ENCODE measurements at regions not wholly inside any gene's neighbourhood (a gene's known extent, or its start where the extent isn't known, plus 50 kb on each side); places are given as distances from the start of the nearest gene placed in this dataset.
A peak's percentile ranks its signal among the peaks of the same experiment; 100 is the strongest.
"Not testable (repeated sequence)": the region's sequence is repeated elsewhere in the genome, so short reads cannot be mapped to it uniquely, and the experiment has no call there.

DNA sequence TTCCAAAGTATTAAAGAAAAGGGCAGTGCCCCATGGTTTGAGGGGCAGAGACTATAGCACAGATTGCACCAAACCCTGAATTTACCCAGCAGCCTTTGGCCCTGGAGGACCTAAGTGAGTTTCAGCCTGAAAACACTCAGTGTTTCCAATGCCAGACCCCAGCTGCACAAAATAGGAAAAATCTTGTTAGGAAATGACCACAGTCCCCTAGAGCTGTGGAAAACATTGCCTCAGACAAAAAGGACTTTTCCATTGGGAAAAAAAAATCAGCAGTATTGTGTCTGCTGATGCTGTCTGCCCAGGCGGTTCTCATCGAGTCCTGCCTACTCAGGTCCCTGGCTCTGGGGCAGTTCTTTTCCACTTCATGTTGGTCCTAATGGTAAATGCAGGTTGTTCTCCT is 121.7 kb upstream of the DLG1 start:
- no peaks in the 10 kb centered on the region for H3K9me3 ChIP-seq (ENCODE audit: low read depth)
- TF ChIP-seq CTCF (IDR thresholded peaks at IDR 0.05), result no peak
- TF ChIP-seq EZH2phosphoT487 (IDR thresholded peaks at IDR 0.05), result no peak
- no peak for TF ChIP-seq EZH2 (IDR thresholded peaks at IDR 0.05)
- no peak for DNase-seq (ENCODE audit: low spot score)
- H3K27ac ChIP-seq, result no peak overlapping the region
- H3F3A ChIP-seq (ENCODE audit: low read depth), result peaks cover 17% of the 10 kb centered on the region
- H3K4me1 ChIP-seq, result peaks cover 29% of the 10 kb centered on the region
- no peaks in the 10 kb centered on the region for H3K9me3 Mint-ChIP-seq
- no peak overlapping the region for H3K4me3 ChIP-seq
- H3K4me3 Mint-ChIP-seq, result no peak overlapping the region
- peaks cover 11% of the 10 kb centered on the region for H3K4me1 Mint-ChIP-seq
- H3K27ac Mint-ChIP-seq, result no peak overlapping the region
- H4K20me1 ChIP-seq (ENCODE audit: low read depth), result no peaks in the 10 kb centered on the region
- H2AFZ ChIP-seq (replicated peaks), result no peak overlapping the region
- H3K4me2 ChIP-seq, result no peak overlapping the region
- H3K27me3 ChIP-seq, result no peaks in the 10 kb centered on the region
- no peak overlapping the region for H3K9ac ChIP-seq
- H3K79me2 ChIP-seq (ENCODE audit: low read depth), result no peaks in the 10 kb centered on the region
- H3K36me3 ChIP-seq, result no peaks in the 10 kb centered on the region
- peaks cover 6% of the 10 kb centered on the region for H3K27me3 Mint-ChIP-seq (ENCODE audit: insufficient read depth, low read depth)
- H3K36me3 Mint-ChIP-seq, result no peaks in the 10 kb centered on the region

DNA sequence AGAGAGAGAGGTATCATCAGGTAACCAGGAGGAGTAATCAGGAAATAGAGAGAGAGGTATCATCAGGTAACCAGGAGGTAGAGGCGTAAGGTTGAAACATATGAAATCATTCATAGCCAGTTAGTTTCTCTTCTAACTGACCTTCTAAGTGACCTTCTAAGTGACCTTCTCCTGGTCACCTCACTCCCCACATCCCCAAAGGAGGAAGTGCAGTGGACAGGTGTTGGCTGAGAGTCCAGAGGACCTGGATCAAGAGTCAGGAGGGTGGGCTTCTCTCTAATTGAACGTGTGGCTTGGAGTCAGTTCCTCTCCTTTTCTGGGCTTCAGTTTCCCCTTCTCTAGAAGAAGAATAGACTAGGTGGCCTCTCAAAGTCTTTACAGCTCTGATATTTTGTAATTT is 121.3 kb upstream of the DLG1 start:
- no peak overlapping the region for H3K27ac Mint-ChIP-seq
- Histone ChIP-seq H3K27me3 (no peaks in the 10 kb centered on the region), H3K9ac (no peak overlapping the region), H4K20me1 (ENCODE audit: low read depth) (no peaks in the 10 kb centered on the region), H3K36me3 (no peaks in the 10 kb centered on the region), H3K4me1 (peaks cover 25% of the 10 kb centered on the region), H2AFZ (replicated peaks) (no peak overlapping the region), H3K79me2 (ENCODE audit: low read depth) (no peaks in the 10 kb centered on the region), H3K27ac (no peak overlapping the region), H3K4me3 (no peak overlapping the region), H3K4me2 (no peak overlapping the region), H3K9me3 (ENCODE audit: low read depth) (no peaks in the 10 kb centered on the region), H3F3A (ENCODE audit: low read depth) (peaks cover 17% of the 10 kb centered on the region)
- TF ChIP-seq EZH2phosphoT487 (IDR thresholded peaks at IDR 0.05) (no peak), CTCF (IDR thresholded peaks at IDR 0.05) (no peak)
- H3K36me3 Mint-ChIP-seq, result no peaks in the 10 kb centered on the region
- no peak for DNase-seq (ENCODE audit: low spot score)
- no peaks in the 10 kb centered on the region for H3K9me3 Mint-ChIP-seq
- peaks cover 6% of the 10 kb centered on the region for H3K27me3 Mint-ChIP-seq (ENCODE audit: insufficient read depth, low read depth)
- H3K4me1 Mint-ChIP-seq, result peaks cover 6% of the 10 kb centered on the region
- H3K4me3 Mint-ChIP-seq, result no peak overlapping the region

GRCh38 chr3:197417911-197418618 is 119.7 kb upstream of the DLG1 start:
- Mint-ChIP-seq H3K4me3 (no peak overlapping the region), H3K36me3 (no peaks in the 10 kb centered on the region), H3K4me1 (peaks cover 4% of the 10 kb centered on the region), H3K27me3 (ENCODE audit: insufficient read depth, low read depth) (peaks cover 1% of the 10 kb centered on the region), H3K9me3 (peaks cover 2% of the 10 kb centered on the region), H3K27ac (no peak overlapping the region)
- no peaks in the 10 kb centered on the region for H4K20me1 ChIP-seq (ENCODE audit: low read depth)
- no peak overlapping the region for H3K9ac ChIP-seq
- H3K79me2 ChIP-seq (ENCODE audit: low read depth), result no peaks in the 10 kb centered on the region
- H3K36me3 ChIP-seq, result no peaks in the 10 kb centered on the region
- DNase-seq (ENCODE audit: low spot score), result peak; percentile 60
- H3K27me3 ChIP-seq, result no peaks in the 10 kb centered on the region
- no peak overlapping the region for H3K4me3 ChIP-seq
- no peaks in the 10 kb centered on the region for H3K9me3 ChIP-seq (ENCODE audit: low read depth)
- peaks cover 17% of the 10 kb centered on the region for H3F3A ChIP-seq (ENCODE audit: low read depth)
- peak overlapping the region; percentile 72 for H2AFZ ChIP-seq (replicated peaks)
- H3K27ac ChIP-seq, result no peak overlapping the region
- H3K4me2 ChIP-seq, result peak overlapping the region; percentile 59
- peaks cover 20% of the 10 kb centered on the region for H3K4me1 ChIP-seq
- TF ChIP-seq EZH2phosphoT487 (IDR thresholded peaks at IDR 0.05) (no peak), EZH2 (IDR thresholded peaks at IDR 0.05) (no peak)

DNA sequence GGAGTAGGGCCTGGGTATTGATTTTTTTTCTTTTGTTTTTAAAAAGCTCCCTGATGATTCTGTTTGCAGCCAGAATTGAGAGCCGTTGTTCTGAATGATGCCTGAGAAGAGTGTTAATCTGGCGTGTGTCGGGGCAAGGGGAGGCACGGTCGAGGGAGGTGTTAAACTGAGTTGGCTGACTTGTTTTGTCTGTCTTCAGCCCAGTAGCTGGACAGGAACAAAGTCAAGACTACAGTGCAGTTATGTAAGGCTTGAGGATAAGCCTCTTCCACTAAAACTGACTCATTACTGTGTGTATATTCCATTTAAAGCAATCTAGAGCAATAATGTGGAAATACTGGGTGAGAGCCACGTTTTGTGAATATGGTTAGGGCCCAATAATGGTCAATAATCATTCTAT is 119.0 kb upstream of the DLG1 start:
- Histone ChIP-seq H2AFZ (replicated peaks) (no peak overlapping the region), H3K4me1 (peaks cover 20% of the 10 kb centered on the region)

GRCh38 chr3:197411899-197412298 is 113.5 kb upstream of the DLG1 start:
- Histone ChIP-seq H3K4me1 (peaks cover 21% of the 10 kb centered on the region), H3F3A (ENCODE audit: low read depth) (peaks cover 12% of the 10 kb centered on the region)
- H3K9me3 ChIP-seq (ENCODE audit: low read depth); H3K4me3 ChIP-seq; H3K27me3 ChIP-seq; H3K27ac ChIP-seq; H4K20me1 ChIP-seq (ENCODE audit: low read depth); H3K9ac ChIP-seq; DNase-seq (ENCODE audit: low spot score); H3K27ac Mint-ChIP-seq; H3K4me3 Mint-ChIP-seq; H3K36me3 ChIP-seq; H3K4me2 ChIP-seq; H3K27me3 Mint-ChIP-seq (ENCODE audit: insufficient read depth, low read depth); H3K79me2 ChIP-seq (ENCODE audit: low read depth); H3K36me3 Mint-ChIP-seq; H2AFZ ChIP-seq (replicated peaks): not testable (repeated sequence)
- peaks cover 22% of the 10 kb centered on the region for H3K9me3 Mint-ChIP-seq
- H3K4me1 Mint-ChIP-seq, result peaks cover 16% of the 10 kb centered on the region

More for the DNA sequence above, 119.0 kb upstream of the DLG1 start:
- H3K36me3 Mint-ChIP-seq, result no peaks in the 10 kb centered on the region
- Histone ChIP-seq H4K20me1 (ENCODE audit: low read depth) (no peaks in the 10 kb centered on the region), H3K27ac (no peak overlapping the region), H3K27me3 (no peaks in the 10 kb centered on the region), H3K36me3 (no peaks in the 10 kb centered on the region), H3K9ac (no peak overlapping the region), H3F3A (ENCODE audit: low read depth) (peaks cover 17% of the 10 kb centered on the region), H3K4me2 (peak overlapping the region; percentile 59), H3K4me3 (no peak overlapping the region), H3K79me2 (ENCODE audit: low read depth) (no peaks in the 10 kb centered on the region), H3K9me3 (ENCODE audit: low read depth) (no peaks in the 10 kb centered on the region)
- H3K4me3 Mint-ChIP-seq, result no peak overlapping the region
- H3K4me1 Mint-ChIP-seq, result peaks cover 4% of the 10 kb centered on the region
- DNase-seq (ENCODE audit: low spot score), result no peak
- H3K9me3 Mint-ChIP-seq, result peaks cover 3% of the 10 kb centered on the region
- TF ChIP-seq CTCF (IDR thresholded peaks at IDR 0.05), result no peak
- no peak for TF ChIP-seq EZH2 (IDR thresholded peaks at IDR 0.05)
- no peak for TF ChIP-seq EZH2phosphoT487 (IDR thresholded peaks at IDR 0.05)
- no peaks in the 10 kb centered on the region for H3K27me3 Mint-ChIP-seq (ENCODE audit: insufficient read depth, low read depth)
- no peak overlapping the region for H3K27ac Mint-ChIP-seq

All from neural progenitor cell (in vitro differentiated cells).